GM18868 (cell line): ENCODE measurements at regions not wholly inside any gene's neighbourhood (a gene's known extent, or its start where the extent isn't known, plus 50 kb on each side); places are given as distances from the start of the nearest gene placed in this dataset.

Experiments
- ATAC-seq: cut with Tn5 transposase; IDR thresholded peaks from one replicate; pipeline ENCODE4 v1.9.1; 2021; ENCODE audit warnings: mild to moderate bottlenecking, moderate library complexity; ENCODE audit not compliant: unreplicated experiment

GRCh38 chr5:57539281-57539701, 56.7 kb upstream of the ACTBL2 start:
- ATAC-seq = no peak

- peak; percentile 70 for ATAC-seq
These were observed 55.8 kb upstream of the ACTBL2 start for GRCh38 chr5:57538341-57538955.

- peak; percentile 18 for ATAC-seq
These were observed 55.2 kb upstream of the ACTBL2 start for GRCh38 chr5:57537811-57538210.

GRCh38 chr5:57532513-57533497, 50.2 kb upstream of the ACTBL2 start:
- no peak for ATAC-seq
